NCI-H187 (cell line): ENCODE measurements at regions not wholly inside any gene's neighbourhood (a gene's known extent, or its start where the extent isn't known, plus 50 kb on each side); places are given as distances from the start of the nearest gene placed in this dataset.
A peak's percentile ranks its signal among the peaks of the same experiment; 100 is the strongest.

Experiments used
- DNase-seq, 2 experiments: peaks; one replicate each; lab custom pipeline; 2025; lab: John Stamatoyannopoulos, UW

DNA sequence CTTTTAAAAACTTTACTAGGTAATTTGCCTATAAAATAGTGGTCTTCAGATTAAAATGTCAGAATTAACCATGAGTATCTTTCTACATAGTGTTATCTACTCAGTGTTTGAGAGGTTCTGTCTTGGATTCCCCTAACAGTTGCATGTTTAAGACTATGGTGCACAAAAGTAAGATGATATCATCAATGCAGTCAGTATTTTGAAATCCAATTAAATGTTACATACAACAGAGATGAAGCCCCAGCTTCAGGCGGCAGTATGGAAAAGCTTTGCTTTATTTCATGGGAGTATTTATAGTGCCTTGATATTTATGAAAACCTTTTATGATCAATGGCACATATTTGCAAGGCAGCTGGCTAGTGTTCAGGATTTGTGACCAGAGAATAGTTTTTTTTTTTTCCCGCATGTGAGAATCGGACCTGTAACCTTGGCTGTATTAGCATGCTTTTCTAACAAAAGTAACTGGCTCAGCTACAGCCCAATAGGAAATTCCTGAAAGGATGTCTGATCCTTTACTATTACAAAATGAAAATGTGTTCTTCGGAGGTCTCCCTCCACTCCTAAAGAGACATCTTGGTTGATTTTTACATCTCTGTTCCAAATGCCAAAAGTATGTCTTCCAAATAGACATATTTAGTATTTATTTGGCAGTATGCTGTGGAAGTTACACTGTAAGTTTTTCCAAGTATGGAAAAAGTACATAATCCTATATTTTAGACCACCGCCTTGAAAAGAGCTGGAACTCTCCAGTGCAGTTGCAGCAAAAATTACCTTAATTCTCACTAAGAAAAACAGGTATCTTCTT lies 319.3 kb upstream of the UBE2E3 start:
- DNase-seq = no peak

DNA sequence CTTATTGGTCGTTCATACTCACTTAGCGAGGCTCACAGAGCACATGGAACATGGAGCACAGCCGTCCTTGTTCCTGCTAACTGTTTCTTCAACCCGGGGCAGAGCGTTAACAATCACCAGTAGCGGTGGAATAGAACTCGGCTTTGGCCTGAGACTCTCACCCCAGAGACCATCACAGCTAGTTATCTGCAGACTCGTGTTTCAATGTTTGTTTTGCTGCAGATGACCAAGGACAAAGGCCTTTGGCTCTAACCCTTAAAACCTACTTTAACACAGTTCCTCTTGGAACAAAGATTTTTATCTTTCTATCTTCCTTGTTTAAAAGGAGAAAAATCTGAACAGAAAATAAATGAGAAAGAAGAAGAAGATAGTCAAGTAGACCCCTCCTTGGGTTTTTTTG lies 320.2 kb upstream of the UBE2E3 start:
- no peak for DNase-seq

DNA sequence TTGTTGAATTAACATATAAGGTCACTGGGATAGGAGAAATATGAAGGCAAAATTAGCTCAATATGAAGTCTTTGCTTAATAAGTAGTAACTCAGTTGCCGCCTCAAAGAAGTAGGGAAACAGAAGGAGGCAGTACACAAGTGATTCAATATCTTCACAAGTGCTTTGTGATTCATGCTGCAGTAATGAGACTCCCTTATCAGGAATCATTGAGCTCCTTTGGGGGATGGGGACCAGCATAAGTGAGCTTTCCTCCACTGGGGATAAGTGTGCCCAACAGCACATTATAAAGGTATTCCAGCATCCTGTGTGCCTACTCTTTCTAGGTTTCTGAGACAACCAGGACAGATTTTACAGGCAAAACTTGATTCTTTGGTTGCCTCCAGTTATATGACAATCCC lies 323.4 kb upstream of the UBE2E3 start:
- no peak for DNase-seq

DNA sequence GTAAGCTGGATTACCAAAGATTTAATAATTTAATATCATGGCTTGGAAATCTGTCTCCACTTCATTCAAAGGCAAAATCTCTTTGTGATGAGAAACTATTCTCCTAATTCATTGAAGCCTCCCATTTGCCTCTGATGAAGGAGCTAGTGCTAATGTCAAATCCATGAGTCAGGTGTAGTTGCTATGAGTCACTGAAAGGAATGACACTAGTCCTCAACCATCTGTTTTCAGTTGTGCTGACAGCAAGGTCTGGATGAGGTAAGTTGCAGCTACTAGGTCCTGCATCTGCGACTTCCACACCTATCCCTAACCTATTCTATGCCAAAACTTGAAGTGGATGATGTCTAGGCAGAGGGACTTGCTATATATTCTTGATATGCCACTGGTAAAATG lies 324.0 kb upstream of the UBE2E3 start:
- no peak for DNase-seq

DNA sequence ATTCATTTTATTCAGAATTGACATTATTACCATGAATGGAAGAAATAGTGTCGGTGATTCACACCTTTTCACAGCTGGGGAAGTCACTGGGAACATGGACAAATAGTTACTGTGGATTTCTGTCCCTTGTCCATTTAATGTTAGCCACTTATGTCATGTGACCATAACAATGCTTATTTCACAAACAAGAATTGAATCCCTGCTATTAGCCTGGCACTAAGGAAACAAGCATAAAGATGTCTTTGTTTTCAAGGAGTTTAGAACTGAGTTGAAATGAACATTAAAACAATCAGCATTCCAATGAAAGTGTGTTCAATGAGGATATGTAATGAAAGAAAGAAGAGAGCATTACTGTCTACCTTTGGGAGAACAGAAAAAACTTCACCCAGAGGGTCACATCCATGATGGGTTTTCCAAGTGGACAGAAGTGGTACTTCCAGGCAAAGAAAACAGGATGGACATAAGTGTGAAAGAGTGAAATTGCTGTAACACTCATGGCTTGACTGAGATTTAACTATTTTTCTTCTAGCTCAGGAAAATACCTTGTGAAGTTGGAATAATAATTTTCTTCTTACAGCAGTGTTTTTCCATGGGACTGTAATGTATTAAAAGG lies 324.5 kb upstream of the UBE2E3 start:
- no peak for DNase-seq

DNA sequence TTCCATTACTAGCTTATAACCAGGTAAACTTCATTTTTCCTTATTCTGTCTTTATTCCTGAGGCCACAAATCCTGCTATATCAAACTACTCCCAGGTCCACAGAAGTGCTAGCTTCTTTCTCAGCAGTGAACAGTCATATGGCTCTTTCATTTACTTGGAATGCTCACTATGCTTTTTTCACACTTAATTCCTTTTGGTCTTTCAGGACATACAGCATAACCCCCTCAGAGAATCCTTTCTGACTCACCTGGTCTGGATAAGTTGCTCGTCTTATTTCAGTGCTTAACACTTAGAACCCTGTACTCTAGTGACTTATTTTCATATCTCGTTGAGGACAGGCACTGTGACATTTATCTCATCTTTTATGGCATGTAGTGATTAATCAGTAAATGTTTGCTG lies 325.0 kb upstream of the UBE2E3 start:
- DNase-seq = no peak

DNA sequence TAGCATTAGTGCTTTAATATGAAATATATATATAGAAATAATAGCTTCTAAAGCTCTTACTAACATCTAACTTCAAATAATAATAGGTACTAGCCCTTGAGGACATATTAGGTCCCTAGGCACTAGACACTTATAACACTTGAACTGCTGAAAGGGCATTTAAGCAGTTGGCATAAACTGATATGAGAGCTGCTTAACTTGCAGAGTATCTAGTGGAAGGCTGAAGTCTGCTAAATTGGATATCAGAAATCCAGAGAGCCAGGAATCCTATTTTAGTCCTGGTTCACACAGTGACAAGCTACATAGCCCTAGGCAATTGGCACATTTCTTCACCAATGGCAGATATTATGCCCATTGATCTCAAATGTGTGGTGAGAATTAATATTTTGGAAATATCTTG lies 326.9 kb upstream of the UBE2E3 start:
- DNase-seq = no peak

DNA sequence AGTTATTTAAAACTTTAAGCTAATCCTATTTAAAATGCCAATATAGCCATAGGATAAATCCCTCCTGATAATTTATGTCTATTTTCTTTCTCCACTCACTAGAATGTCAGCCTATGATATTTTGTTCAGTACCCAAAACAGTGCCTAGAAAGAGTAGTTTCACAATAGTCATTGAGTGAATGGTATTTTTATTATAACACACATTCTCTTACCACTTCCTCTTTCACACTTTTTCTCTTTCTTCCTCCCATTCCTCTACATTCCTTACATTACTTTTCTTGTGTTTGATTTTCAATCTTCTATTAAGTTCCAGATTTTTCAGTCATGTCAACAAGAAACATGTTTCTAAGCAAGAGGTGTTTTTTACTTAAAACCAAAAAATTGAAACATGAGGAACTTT lies 327.6 kb upstream of the UBE2E3 start:
- no peak for DNase-seq

DNA sequence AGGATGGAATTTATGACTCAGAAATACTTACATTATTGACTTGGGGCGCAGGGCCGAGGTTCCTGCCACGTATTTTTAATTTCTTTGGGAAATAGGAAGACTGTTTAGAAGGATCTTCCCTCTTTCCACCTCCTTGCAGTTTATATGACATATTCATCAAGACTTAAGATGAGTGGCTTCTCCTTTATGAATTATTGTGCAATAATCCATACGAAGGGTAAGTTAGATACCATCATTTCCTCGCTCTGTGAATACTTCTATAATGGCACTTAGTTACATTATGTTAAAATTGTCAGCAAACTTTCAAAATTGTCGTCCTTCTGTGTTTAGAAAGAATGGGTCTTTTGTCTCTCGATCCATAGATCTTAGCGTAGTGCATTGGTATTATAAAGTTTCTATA lies 328.8 kb upstream of the UBE2E3 start:
- no peak for DNase-seq

DNA sequence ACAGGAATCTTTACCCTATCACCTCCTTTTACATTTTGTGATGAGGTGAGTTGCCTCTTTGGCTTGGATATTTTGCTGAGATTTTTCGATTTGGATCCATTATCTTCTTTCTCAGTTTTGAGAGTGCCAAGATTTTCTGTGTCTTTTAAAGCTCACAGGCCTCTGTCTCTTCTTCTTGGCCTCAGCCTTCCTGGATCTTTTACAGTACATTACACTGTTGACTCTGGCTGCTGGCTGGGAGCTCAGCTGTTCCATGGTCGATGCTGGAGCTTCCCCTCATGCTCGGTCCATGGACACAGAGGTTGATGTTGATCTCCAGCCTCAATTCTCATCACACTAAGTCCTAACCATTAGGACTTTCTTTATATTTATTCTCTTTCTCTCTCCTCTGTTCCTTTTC lies 332.8 kb upstream of the UBE2E3 start:
- no peak for DNase-seq

DNA sequence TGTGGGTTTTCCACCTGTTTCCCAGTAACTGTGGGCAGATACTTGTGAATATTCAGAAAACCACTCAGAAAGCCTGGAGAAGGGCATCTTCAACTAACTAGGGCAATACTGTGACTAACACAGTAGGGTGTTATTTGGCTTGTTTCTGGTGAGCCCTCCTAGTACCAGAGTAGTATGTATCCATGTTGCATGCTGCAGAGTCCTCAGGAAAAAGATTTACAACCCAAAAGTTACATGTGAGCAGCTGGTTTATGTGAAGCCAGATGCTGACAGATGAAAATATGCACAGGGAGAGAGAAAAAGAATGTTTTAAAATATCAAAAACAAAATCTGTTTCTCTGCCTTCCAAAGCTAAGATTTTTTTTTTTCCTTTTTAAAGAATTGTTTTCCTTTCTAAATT lies 333.2 kb upstream of the UBE2E3 start:
- DNase-seq = no peak

DNA sequence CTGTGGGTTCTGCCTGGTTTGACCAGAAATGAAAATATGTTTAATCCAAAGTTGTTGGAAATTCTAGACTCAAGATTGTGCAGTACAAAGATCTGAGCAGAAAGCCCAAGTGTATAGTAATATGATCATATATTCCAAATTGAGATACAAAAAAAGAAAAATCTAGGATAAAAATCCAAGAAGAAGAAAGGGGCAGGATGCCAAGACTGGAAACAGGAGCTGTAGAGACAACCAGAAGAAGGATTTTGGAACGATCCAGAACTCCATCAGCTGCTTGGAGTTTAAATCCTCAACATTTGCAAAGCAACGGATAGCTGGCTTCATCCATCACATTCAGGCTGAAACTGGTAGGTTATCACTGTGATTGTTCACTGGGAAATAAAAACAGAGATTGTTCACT lies 333.6 kb upstream of the UBE2E3 start:
- no peak for DNase-seq

DNA sequence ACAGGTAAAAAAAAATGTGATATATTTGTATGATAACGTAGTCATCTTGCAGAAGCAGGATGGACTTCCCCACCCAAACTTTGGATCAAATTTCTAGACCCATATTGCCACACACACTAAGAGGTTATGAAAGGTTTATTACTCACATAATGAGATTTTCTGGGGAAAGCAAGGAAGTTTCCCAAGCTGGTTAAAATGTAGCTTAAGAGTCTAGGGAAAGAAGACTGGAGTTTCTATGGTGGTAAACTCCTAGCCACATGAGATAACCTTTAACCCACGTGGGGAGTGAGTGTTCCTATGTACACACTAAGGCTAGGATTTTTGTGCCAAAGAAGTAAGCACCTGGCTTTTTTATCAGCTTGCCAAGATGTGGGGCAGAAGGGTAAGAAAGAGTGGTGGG lies 335.7 kb upstream of the UBE2E3 start:
- DNase-seq = no peak

DNA sequence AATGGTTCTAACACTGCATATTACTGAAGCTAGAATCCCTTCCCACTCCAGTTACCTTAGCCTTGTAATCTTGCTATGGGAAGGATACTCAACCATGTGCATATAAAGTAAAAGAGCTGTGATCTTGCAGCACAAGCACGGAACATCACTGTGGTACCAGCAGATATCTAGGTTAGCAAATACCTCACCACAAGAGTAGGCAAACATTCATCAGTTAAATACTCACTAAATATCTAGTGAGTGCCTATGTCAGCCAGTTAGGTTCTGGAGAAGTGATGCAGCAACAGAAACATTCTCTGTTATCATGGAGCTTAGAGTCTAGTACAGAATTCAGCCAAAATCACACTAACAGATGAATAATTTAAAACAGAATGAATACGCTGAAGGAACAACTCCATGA lies 349.6 kb upstream of the UBE2E3 start:
- DNase-seq = no peak

DNA sequence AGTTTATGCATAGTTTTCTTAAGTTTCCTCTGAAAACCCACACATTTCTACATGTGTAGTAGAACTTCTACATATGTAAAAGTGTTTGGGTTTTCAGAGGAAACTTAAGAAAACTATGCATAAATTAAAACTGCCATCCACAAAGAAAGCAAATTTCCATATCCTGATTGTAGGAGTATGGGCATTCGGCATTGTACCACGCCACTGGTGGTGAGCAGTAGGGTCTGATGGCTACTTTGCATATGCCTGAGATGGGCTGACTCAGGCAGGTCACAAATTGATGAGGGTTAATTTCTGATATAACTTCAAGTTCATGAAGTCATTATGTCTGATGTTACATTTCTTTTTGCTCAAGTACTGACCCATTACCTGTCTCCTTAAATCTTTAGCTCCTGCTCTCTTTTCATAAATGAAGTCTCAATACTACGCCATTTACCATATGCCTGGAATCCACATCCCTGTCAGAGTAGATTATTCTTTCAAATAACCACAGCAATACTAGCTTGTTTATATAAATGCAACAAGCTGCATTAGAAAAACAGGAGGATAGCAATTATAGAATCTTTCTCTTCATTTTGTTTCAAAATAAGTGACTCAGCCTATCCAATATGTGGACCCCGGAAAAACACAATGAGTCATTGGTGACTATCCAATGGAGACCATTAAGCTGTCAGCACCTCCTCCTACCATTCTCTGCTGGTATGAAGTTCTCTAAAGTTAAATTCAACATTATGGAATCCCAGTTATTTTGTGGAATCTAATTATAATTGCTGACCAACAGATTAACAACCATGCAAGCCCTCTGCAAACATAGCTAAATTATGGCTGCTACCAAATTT lies 355.2 kb upstream of the UBE2E3 start:
- DNase-seq = no peak

DNA sequence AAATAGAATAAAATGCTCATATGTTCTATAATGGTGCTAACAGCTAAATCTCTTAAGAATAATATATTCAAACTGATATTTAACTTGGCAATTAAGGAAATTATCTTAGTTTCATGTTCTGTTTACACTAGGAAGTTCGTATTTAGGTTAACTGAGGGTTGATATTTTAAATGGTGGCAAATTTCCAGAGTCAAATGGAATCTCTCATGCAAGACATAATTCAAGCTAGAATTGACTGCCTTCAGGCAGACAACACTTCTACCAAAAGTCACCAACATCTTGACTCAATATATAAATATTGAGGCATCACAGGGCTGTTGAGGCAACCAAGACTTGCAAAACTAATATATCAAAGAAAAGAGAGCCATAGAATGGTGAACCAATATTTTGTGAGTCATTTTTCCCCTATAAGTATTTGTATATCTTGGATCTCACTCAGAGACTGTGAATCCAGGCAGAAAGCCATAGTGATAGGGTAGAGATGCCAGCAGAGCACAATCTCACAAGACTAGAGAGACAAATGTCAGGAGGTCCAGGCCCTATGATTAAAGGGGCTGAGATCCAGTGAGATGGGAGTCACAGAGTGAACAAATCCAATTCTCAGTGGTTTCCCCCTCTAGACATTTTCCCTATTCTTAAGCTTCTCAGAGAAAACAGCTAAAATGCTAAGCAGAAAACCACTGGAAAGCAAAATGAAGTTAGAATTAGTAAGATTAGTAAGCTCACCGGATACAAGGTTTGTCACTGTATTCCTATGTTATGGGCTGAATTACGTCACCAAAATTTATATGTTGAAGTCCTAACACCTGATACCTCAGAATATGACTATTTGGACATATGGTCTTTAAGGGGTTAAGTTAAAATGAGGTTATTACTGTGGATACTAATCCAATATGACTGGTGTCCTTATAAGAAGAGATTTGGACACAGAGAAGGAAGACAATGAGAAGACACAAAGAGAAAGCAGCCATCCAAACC lies 358.2 kb upstream of the UBE2E3 start:
- no peak for DNase-seq

DNA sequence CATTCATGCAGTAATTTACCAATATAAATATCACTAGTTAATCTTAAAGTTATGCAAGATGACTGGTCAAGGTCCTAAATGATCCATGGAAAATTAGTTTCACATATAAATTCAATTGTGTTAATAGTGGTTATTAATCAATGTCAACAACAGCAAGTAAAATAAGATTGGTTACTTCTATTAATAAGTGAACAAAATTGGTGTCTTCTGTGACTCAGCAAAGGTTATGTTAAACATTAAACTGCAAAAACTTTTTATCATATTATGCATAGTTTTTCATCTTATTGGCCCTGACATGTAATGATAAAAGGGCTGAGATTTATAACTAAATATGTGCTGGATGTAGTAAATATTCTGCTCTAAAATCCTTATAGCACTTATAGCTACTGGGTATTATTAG lies 359.0 kb upstream of the UBE2E3 start:
- DNase-seq = no peak

DNA sequence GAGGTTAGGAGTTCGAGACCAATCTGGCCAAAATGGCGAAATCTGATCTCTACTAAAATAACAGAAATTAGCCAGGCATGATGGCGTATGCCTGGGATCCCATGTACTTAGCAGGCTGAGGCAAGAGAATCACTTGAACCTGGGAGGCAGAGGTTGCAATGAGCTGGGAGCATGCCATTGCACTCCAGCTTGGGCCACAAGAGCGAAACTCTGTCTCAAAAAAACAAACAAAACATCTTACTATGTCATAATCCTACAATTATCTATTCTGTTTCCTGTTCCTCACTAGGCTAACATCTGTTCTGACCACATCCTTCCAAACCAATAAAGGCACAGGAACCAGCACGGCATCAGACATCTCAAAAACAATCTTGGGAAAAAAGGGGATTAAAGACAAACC lies 361.8 kb upstream of the UBE2E3 start:
- no peak for DNase-seq

DNA sequence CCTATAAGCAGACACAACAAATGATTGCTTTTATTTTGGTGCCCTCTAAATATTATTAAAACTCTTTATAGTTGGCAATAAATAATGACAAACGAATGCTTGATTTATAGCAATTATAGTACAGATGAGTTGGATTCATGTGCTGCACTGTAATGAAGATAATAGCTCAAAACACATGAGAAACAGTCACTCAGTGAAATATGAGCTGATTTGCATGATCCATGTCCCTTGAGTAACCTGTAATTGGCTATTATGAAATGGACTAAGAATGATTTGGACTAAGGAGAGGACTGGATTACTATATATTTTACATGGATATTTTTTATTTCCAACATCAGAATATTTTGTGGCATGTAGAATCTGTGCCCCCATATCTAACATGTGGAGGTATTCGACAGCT lies 365.6 kb upstream of the UBE2E3 start:
- DNase-seq = no peak

DNA sequence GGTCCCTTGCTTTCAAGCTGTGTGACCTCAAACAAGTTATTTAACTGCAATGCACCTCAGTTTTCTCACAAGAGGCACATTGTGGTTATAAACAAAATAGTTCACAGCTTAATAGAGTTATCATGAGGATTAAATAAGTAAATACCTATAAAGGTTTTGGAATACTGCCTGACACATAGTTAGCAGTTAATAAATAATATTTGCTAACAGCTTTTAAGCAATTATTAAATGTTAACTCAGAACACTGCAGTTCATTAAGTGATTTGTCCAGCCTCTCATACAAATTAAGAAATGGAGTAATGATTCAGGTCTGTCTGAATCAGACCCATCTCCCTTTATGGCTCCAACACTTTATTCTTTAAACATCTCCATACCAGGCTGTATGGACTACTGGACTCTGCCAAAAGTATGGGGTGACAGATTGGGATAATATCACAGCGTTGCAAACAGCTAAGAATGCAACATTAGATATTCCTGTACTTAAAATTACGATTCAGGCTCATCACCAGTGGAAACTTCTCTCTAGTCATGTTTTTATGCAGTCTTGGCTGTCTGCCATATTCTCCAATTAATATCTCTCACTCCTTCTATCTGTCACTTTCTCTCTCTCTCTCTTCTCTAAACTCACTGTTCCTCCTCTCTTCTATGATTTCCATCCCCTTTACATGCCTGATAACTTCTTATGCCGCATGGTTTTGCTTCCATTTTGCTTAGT lies 370.6 kb upstream of the UBE2E3 start:
- no peak for DNase-seq

DNA sequence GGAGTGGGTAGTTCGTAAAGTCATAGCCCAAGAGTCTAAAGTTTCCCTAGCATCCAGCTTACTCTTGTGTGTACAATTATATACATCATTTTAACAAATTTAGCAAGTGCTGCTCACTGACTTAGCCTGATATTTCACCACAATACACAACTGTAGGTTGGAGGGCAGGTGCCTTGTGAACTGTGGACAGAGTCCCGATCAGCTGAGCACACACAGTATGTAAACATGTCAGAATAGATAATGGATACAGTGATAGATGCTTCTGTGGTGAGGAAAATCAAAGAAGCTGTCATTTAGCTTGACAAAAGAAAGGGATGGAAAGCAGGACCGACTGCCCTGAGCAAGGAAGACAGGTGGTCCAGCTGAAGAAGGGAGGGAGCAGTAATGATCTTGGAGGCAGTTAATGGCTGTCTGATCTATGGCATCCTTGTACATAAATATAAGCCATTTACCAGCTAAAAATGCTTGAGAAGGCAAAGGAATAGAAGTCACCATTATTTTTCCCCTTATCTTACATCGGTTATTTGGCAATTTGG lies 372.8 kb upstream of the UBE2E3 start:
- DNase-seq = peak in 1 of 2 experiments; percentile 27
